Amniotic epithelial cell (primary cell): ENCODE measurements at regions not wholly inside any gene's neighbourhood (a gene's known extent, or its start where the extent isn't known, plus 50 kb on each side); places are given as distances from the start of the nearest gene placed in this dataset.

Experiments used
- DNase-seq: peaks from one replicate; pipeline ENCODE4 v3.0.0-alpha.2; 2010; ENCODE audit warnings: low read depth

DNA sequence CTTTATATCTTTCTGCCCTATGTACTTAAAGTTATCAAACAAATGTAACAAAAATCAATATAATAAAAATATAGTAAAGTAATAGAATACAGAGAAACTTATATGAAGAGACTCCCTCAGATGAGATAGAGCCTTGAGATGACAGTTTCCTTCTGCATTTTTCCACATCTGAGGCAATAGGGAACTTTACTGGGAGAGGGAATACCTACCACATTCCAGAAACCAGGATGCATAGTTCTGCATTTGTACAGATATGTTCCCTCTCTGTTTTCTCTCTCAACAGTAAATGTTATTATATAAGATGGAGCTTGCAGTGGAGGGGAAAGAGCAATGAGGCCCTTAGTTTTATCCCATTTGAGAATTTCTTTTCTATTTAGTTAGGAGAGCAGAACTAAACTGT lies 109.6 kb upstream of the KCNN2 start:
- no peak for DNase-seq

DNA sequence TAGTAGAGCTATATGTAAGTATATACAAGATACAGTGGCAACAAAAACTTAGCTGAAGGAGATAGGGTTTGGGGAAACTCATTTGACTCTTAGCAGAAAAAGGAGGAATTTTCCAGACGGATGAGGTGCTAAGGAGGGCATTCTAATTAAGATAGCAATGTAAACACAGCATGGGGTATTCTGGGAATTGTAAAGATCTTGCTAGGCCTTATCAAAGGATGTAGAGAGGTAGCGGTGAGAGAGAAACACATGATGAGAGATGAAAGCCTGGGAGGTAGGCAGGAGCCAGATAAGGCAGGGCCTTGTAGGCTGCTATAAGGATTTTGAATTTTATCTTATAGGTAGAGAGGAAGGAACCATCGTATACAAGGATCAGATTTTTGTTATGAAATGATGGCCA lies 106.6 kb upstream of the KCNN2 start:
- no peak for DNase-seq

DNA sequence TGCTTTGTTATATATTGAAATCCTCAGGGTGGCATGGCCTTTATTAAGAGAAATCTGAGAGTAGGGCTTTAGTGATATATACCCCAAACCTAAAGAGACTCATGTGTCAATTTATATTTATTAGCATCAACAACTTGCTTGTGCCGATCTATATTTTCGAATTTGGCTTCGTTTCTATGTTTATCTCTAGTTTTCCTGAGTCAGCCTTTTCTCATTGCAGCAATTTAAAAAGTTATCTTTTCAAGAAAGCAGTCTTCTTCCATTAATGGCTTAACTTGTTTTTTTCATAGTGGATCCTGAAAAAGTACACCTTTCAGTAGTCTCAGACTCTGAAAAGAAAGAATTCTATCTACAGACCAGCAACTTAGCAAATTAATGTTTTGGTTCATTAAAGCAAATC lies 99.9 kb upstream of the KCNN2 start:
- DNase-seq, result no peak

DNA sequence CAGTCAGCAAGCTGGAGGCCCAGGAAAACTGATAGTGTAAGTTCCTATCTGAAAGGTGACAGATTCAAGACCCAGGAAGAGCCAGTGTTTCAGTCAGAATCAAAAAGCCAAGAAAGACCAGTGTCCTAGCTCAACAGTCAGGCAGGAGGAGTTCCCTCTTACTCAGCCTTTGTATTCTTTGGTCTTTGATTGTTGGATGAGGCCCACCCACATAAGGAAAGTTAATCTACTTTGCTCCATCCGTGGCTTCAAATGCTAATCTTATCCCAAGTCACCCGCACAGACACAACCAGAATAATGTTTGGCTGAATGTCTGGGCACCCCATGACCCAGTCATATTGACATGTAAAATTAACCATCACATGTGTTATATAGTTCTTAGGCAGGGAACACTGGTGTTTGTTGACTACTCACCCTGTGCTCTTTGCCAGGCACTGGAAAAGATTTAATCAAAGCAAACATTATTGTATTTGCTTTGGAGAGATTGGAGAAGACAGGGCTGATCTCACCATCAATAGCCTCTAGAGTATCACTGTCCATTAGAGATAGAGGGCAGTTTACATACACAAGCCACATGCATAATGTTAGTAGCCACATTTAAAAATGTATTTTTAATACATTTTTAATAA lies 96.3 kb upstream of the KCNN2 start:
- DNase-seq, result no peak

DNA sequence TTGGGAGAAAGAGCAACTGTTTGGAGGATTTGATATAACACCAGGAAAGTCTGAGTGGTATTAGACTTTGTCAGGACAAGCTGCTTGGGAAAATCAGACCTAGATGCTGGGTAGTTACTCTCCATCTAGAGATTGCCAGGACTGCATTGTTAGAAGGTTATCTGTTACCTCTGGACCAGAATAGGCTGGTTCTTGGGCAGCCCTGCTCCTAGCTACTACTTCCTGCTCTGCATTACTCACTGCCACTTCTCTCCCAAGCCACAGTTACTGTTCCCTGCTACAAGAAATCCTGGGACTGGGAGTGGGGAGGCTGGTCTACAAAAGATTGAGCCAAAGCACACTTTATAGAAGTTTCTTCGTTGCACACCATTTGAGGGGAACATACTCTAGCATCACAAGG lies 95.5 kb upstream of the KCNN2 start:
- no peak for DNase-seq

DNA sequence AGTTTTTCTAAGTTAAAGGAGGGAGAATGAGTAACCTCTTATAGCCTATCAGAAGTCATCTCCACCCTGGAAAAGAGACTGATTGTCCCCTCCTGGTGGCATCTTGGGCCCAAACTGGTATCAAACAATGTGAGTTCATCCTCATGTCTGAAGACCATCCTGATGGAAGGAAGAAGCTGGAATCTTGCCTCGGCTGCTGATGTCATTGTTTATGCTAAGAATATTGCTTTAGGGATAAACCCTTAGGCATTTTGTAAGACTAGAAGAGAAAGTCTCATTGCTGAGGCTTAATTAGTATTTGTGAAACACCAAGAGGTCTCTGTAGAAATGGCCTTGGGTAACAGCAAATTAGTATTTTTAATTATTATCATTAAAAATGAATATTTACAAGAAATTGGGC lies 65.7 kb upstream of the KCNN2 start:
- DNase-seq, result peak; percentile 66

DNA sequence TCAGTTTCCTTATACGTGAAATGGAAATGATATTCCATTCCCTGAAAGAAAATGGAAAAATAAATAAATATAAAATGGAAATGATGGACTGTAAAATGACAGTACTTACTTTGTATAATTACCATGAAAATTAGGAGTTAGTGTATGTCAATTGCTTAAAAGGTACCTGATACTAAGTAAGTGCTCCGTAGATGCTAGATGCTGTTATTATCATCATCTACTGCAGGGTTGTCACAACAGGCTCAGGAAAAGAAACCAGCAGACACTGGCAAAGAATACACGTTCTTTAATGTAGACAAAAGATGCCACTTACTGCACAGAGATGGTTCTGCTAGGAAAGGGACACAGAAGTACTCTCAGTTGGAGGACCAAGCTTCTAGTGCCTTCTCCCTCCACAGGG lies 64.0 kb upstream of the KCNN2 start:
- DNase-seq, result no peak

DNA sequence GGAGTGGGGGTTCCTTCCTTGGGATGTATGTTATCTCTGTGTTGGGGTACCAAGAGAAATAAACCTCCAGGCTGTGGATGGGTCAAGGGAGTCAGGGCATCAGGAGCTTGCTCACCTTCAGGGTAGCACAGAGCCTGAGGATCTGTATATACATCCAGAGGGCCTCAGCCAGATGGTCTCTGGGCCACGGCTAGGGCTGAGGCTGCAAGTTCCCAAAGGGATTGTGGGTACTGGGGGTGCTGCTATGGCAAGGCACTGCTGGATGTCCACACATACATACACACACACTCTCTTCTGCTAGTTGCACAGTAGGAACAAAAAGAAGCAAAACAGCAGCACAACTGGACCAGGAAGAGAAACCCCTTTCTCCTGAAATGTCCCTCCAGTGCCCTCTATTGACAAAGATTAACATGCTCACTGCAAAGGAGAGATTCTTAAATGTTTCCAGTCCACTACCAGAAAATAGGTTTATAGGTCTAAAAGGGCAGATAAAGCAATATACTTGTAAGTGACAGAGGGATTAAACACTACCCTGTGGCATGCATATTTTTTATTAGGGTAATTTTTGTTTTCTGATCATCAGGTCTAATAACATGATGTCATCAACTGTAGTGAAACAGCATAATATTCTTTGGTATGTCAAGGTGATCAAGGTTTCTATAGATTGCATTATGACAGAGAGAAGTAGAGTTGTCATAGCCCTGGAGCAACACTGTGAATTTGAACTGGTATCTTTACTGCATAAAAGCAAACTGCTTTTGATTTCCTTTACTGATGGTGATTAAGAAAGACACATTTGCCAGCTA lies 56.3 kb upstream of the KCNN2 start:
- DNase-seq, result peak; percentile 71

DNA sequence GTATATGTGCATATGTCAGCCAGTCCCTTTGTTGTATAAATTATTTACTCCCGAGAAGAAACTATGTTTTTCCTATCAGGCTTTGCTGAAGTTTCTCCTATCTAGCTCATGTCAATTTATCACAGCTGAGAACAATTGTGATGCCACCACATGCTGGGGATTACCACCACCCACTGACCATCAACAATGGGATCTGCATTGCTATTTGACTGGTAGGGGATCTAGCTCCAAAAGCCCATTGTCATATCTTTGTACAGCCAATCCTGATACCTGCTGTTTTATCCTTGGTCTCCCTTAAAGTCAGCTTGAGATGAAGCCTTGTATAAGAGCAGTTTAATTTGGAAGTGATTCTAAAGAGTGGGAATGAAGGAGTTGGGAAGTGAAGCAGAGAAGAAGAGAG lies 53.9 kb upstream of the KCNN2 start:
- DNase-seq, result no peak

DNA sequence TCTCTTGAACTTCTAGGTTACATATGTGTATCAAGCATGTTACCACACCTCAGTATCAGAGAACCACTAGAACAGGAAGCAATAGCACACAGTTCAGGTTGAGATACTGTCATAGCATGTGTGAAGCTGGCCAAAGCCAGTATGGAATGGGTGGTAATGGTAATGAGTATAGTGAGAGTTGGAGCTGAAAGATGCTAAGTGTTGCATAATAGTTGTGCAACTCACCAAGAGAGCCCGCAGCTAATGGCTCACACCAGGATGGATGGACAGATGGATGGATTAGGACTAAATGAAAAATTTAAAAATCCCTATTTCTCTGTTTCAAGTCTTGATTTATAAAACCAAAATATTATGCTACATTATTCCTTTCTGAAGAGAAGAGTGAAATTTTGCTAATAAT lies 53.4 kb upstream of the KCNN2 start:
- DNase-seq, result peak; percentile 28

DNA sequence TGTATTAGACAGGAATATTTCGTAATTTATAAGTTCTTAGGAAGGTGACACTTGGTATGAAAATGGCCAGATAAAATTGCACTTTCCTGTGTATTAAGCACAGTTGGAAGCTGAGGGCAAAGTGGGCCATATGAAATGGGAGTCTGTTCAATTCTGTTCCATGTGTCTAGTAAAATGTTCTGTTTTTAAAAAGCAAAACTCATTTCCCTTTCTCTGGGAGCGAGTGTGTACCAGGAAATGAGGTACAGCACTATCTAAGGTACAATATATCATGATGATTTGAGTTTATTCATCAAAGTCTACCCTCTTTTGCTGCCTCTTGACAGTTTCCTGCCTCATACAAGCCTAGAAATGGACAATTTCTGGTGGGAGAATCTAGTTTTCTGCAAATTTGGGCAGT lies 51.2 kb upstream of the KCNN2 start:
- no peak for DNase-seq

DNA sequence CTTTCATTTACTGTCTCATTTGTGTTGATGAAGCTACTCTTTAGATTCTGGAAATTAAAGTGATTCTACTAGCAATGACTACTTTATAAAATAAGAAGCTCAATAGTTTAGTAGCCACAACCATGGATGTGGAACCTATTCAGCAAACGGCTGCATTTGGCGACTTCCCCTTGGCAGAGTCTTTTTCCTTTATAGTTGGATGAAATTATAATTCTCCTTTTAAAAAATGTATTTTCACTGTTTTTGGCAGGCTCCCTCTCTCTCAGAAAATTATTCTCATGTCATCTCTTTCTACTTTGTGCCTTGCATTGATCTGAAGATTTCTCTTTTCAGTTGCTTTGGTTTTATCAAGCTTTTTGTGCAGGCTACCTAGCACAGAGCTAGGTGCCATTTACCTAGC lies 50.6 kb upstream of the KCNN2 start:
- no peak for DNase-seq

DNA sequence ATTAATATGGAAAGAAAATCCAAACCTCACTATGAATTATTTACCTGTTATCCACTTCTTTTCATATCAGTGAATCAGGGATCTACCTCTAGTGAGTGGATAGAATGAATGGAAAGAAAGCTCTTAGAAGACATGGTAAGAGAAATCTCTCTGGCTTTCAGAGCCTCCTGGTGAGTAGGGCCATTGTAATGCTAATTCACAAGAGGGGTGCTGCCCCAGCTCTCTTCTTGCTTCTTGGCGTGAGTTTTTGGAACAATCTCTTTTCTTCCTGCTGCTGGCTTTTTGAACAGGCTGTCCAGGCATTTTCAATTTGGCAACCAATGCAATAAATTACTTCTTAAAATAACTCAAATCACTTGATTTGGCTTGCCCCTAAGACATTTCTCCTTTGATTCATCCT lies 49.9 kb upstream of the KCNN2 start:
- no peak for DNase-seq
